RPMI7951 (cell line): ENCODE measurements at regions not wholly inside any gene's neighbourhood (a gene's known extent, or its start where the extent isn't known, plus 50 kb on each side); places are given as distances from the start of the nearest gene placed in this dataset.
A peak's percentile ranks its signal among the peaks of the same experiment; 100 is the strongest.

Source experiments
- DNase-seq: peaks from one replicate; pipeline ENCODE4 v3.0.0-alpha.2; 2012; ENCODE audit warnings: low read depth

GRCh38 chr3:118412503-118412902 lies 622.1 kb downstream of the IGSF11 start:
- no peak for DNase-seq

- DNase-seq, result no peak
These were observed 609.3 kb downstream of the IGSF11 start for GRCh38 chr3:118425272-118425837.

- DNase-seq, result no peak
These were observed 600.8 kb downstream of the IGSF11 start for GRCh38 chr3:118433825-118434224.

- no peak for DNase-seq
These were observed 598.7 kb downstream of the IGSF11 start for GRCh38 chr3:118435851-118436350.

GRCh38 chr3:118436697-118437262 lies 597.9 kb downstream of the IGSF11 start:
- no peak for DNase-seq

GRCh38 chr3:118445036-118445435 lies 589.6 kb downstream of the IGSF11 start:
- no peak for DNase-seq

- DNase-seq, result no peak
These were observed 587.3 kb downstream of the IGSF11 start for GRCh38 chr3:118447339-118447738.

GRCh38 chr3:118466795-118467330 lies 567.8 kb downstream of the IGSF11 start:
- DNase-seq, result no peak

GRCh38 chr3:118468801-118469200 lies 565.8 kb downstream of the IGSF11 start:
- DNase-seq, result no peak

- no peak for DNase-seq
These were observed 562.1 kb downstream of the IGSF11 start for GRCh38 chr3:118472586-118472985.

GRCh38 chr3:118473343-118473742 lies 561.3 kb downstream of the IGSF11 start:
- no peak for DNase-seq

GRCh38 chr3:118476885-118477618 lies 557.6 kb downstream of the IGSF11 start:
- DNase-seq, result no peak

- no peak for DNase-seq
These were observed 556.9 kb downstream of the IGSF11 start for GRCh38 chr3:118477768-118478167.

GRCh38 chr3:118478706-118479276 lies 555.9 kb downstream of the IGSF11 start:
- DNase-seq, result no peak

- DNase-seq, result no peak
These were observed 555.3 kb downstream of the IGSF11 start for GRCh38 chr3:118479376-118479775.

- DNase-seq, result no peak
These were observed 554.4 kb downstream of the IGSF11 start for GRCh38 chr3:118480101-118480860.

- no peak for DNase-seq
These were observed 549.0 kb downstream of the IGSF11 start for GRCh38 chr3:118485693-118486092.

GRCh38 chr3:118487734-118488133 lies 546.9 kb downstream of the IGSF11 start:
- DNase-seq, result no peak

- no peak for DNase-seq
These were observed 545.9 kb downstream of the IGSF11 start for GRCh38 chr3:118488732-118489131.

- DNase-seq, result no peak
These were observed 539.4 kb downstream of the IGSF11 start for GRCh38 chr3:118495206-118495605.

GRCh38 chr3:118497274-118497673 lies 537.4 kb downstream of the IGSF11 start:
- no peak for DNase-seq

- peak; percentile 38 for DNase-seq
These were observed 533.5 kb downstream of the IGSF11 start for GRCh38 chr3:118501152-118501551.
